ENCODE measurements at regions not wholly inside any gene's neighbourhood (a gene's known extent, or its start where the extent isn't known, plus 50 kb on each side); places are given as distances from the start of the nearest gene placed in this dataset.

DNA sequence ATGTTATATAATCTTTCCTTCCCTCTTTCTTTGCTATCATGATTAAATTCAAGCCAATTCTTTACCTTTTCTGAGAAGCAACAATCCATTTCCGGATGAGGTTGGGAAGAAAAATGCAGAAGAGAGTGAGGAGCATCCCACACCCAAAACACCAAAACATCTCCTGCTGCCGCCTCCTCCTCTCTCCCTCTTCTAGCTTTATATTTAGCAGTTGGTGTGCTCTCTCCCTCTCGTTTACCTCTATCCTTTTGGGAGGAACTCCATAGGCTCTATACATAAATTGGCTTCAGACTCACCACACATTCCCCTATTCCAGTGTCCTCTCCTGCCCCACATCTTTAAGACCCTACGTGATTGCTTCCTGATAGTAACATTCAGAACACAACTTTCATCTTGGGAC, 332.2 kb upstream of the PLXNA2 start:
- Histone ChIP-seq H3K4me3 (ENCODE audit: severe bottlenecking) (no peak overlapping the region), H3K27ac (ENCODE audit: poor library complexity, severe bottlenecking) (no peak overlapping the region), H3K27me3 (ENCODE audit: insufficient read depth, poor library complexity, severe bottlenecking) (no peaks in the 10 kb centered on the region), H3K4me1 (ENCODE audit: insufficient read depth, poor library complexity, severe bottlenecking) (no peaks in the 10 kb centered on the region), H3K36me3 (ENCODE audit: low read depth) (no peaks in the 10 kb centered on the region), H3K9me3 (ENCODE audit: severe bottlenecking) (no peaks in the 10 kb centered on the region)
- DNase-seq (ENCODE audit: low spot score) (no peak), ATAC-seq (ENCODE audit: low read depth) (no peak)
- TF ChIP-seq CTCF (IDR thresholded peaks at IDR 0.05; ENCODE audit: poor library complexity, severe bottlenecking) = no peak

DNA sequence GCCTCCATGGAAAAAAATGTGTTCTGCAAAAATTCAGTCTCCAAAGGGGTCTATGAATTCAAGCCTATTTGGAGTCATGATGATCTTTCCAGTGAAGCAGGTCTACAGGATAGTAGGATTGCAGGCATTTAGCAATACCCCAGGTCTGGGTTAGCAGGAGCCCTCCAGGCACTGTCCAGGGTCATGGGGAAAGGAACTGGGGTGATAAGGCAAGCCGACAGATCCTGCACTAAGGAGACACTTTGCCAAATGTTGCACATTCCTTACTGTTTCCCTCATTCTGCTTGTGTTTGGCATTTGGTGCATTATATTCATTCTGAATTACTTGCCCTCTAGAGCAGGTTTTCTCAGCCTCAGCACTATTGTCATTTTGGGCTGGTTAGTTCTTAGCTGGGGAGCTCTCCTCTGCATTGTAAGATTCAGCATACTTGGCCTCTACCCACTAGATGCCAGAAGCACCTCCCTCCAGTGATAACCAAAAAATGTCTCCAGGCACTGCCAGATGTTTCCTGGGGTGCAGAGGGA, 333.3 kb upstream of the PLXNA2 start:
- TF ChIP-seq CTCF (IDR thresholded peaks at IDR 0.05; ENCODE audit: poor library complexity, severe bottlenecking) = no peak
- ATAC-seq (ENCODE audit: low read depth) (no peak), DNase-seq (ENCODE audit: low spot score) (no peak)
- Histone ChIP-seq H3K9me3 (ENCODE audit: severe bottlenecking) (no peaks in the 10 kb centered on the region), H3K27ac (ENCODE audit: poor library complexity, severe bottlenecking) (no peak overlapping the region), H3K36me3 (ENCODE audit: low read depth) (no peaks in the 10 kb centered on the region), H3K4me3 (ENCODE audit: severe bottlenecking) (no peak overlapping the region), H3K4me1 (ENCODE audit: insufficient read depth, poor library complexity, severe bottlenecking) (no peaks in the 10 kb centered on the region), H3K27me3 (ENCODE audit: insufficient read depth, poor library complexity, severe bottlenecking) (no peaks in the 10 kb centered on the region)

GRCh38 chr1:208581209-208581608, 337.0 kb upstream of the PLXNA2 start:
- Histone ChIP-seq H3K4me1 (ENCODE audit: insufficient read depth, poor library complexity, severe bottlenecking) (no peaks in the 10 kb centered on the region), H3K27ac (ENCODE audit: poor library complexity, severe bottlenecking) (no peak overlapping the region), H3K27me3 (ENCODE audit: insufficient read depth, poor library complexity, severe bottlenecking) (no peaks in the 10 kb centered on the region), H3K4me3 (ENCODE audit: severe bottlenecking) (no peak overlapping the region), H3K36me3 (ENCODE audit: low read depth) (no peaks in the 10 kb centered on the region), H3K9me3 (ENCODE audit: severe bottlenecking) (no peaks in the 10 kb centered on the region)
- ATAC-seq (ENCODE audit: low read depth) (no peak), DNase-seq (ENCODE audit: low spot score) (no peak)
- no peak for TF ChIP-seq CTCF (IDR thresholded peaks at IDR 0.05; ENCODE audit: poor library complexity, severe bottlenecking)

GRCh38 chr1:208581667-208582066, 337.5 kb upstream of the PLXNA2 start:
- no peaks in the 10 kb centered on the region for H3K4me1 ChIP-seq (ENCODE audit: insufficient read depth, poor library complexity, severe bottlenecking)
- DNase-seq (ENCODE audit: low spot score) (no peak), ATAC-seq (ENCODE audit: low read depth) (no peak)
- no peak overlapping the region for H3K27ac ChIP-seq (ENCODE audit: poor library complexity, severe bottlenecking)
- H3K27me3 ChIP-seq (ENCODE audit: insufficient read depth, poor library complexity, severe bottlenecking) = no peaks in the 10 kb centered on the region
- no peak for TF ChIP-seq CTCF (IDR thresholded peaks at IDR 0.05; ENCODE audit: poor library complexity, severe bottlenecking)
- H3K36me3 ChIP-seq (ENCODE audit: low read depth) = no peaks in the 10 kb centered on the region
- no peak overlapping the region for H3K4me3 ChIP-seq (ENCODE audit: severe bottlenecking)
- no peaks in the 10 kb centered on the region for H3K9me3 ChIP-seq (ENCODE audit: severe bottlenecking)

GRCh38 chr1:208584167-208584755, 340.1 kb upstream of the PLXNA2 start:
- H3K36me3 ChIP-seq (ENCODE audit: low read depth) = no peaks in the 10 kb centered on the region
- no peak for TF ChIP-seq CTCF (IDR thresholded peaks at IDR 0.05; ENCODE audit: poor library complexity, severe bottlenecking)
- H3K4me3 ChIP-seq (ENCODE audit: severe bottlenecking) = no peak overlapping the region
- no peaks in the 10 kb centered on the region for H3K27me3 ChIP-seq (ENCODE audit: insufficient read depth, poor library complexity, severe bottlenecking)
- no peak for DNase-seq (ENCODE audit: low spot score)
- no peaks in the 10 kb centered on the region for H3K4me1 ChIP-seq (ENCODE audit: insufficient read depth, poor library complexity, severe bottlenecking)
- no peak overlapping the region for H3K27ac ChIP-seq (ENCODE audit: poor library complexity, severe bottlenecking)
- no peaks in the 10 kb centered on the region for H3K9me3 ChIP-seq (ENCODE audit: severe bottlenecking)
- no peak for ATAC-seq (ENCODE audit: low read depth)

Measured in RWPE2 (cell line).